ENCODE measurements at regions not wholly inside any gene's neighbourhood (a gene's known extent, or its start where the extent isn't known, plus 50 kb on each side); places are given as distances from the start of the nearest gene placed in this dataset.

DNA sequence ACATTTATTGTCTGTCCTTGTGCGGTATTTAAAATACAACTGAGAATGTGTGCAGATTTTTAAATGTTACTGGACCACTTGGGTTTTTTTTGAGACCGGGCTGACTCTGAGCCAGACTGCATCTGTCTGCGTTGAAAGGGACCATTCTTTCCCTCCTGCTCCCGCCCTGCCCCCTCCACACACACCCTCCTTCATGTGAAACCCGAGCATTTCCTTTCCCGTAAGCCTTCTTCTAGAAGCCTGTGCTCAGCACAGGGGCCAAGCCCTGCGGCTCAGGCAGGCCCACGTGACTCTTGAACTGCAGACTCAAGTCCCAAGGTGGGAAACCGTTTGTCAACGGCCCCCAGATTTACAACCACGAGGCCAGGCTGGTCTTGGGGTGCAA, 82.7 kb upstream of the FOXC1 start:
- TF ChIP-seq, protein P1, sequence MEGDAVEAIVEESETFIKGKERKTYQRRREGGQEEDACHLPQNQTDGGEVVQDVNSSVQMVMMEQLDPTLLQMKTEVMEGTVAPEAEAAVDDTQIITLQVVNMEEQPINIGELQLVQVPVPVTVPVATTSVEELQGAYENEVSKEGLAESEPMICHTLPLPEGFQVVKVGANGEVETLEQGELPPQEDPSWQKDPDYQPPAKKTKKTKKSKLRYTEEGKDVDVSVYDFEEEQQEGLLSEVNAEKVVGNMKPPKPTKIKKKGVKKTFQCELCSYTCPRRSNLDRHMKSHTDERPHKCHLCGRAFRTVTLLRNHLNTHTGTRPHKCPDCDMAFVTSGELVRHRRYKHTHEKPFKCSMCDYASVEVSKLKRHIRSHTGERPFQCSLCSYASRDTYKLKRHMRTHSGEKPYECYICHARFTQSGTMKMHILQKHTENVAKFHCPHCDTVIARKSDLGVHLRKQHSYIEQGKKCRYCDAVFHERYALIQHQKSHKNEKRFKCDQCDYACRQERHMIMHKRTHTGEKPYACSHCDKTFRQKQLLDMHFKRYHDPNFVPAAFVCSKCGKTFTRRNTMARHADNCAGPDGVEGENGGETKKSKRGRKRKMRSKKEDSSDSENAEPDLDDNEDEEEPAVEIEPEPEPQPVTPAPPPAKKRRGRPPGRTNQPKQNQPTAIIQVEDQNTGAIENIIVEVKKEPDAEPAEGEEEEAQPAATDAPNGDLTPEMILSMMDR (IDR thresholded peaks at IDR 0.05): no peak
- TF ChIP-seq POLR2A (IDR thresholded peaks at IDR 0.05): no peak

All from adrenal gland (tissue), 5 donors.